ENCODE measurements at regions not wholly inside any gene's neighbourhood (a gene's known extent, or its start where the extent isn't known, plus 50 kb on each side); places are given as distances from the start of the nearest gene placed in this dataset.
"Not testable (repeated sequence)": the region's sequence is repeated elsewhere in the genome, so short reads cannot be mapped to it uniquely, and the experiment has no call there.

DNA sequence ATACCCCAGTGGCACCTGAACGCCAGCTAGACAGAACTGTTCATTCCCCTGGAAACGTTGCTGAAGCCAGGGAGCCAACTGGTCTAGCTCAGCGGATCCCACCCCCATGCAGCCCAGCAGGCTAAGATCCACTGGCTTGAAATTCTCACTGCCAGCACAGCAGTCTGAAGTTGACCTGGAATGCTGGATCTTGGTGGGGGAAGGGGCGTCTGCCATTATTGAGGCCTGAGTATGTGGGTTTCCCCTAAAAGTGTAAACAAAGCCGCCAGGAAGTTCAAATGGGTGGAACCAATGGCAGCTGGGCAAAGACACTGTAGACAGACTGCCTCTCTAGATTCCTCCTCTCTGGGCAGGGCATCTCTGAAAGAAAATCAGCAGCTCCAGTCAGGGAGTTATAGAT lies 213.0 kb downstream of the NKX6-1 start:
- no peak for DNase-seq (ENCODE audit: low read depth, low spot score)

DNA sequence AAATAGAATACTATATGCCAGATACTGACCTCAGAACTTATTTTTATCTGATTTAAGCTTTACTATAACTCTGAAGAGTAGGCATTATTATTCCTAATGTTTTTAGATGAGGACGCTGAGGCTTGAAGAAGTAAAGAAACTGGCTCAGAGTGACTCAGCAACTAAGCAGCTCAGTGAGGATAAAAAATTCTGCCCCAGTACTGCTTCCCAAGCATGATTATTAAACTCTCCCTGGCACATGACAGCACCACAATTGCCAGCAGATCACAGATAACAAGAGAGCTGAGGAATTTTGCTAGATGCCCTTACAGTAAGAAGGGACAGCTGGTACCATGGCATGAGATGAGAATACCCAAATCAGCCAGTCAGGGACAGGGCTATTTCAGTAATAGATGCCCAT lies 219.4 kb downstream of the NKX6-1 start:
- no peak for DNase-seq (ENCODE audit: low read depth, low spot score)

DNA sequence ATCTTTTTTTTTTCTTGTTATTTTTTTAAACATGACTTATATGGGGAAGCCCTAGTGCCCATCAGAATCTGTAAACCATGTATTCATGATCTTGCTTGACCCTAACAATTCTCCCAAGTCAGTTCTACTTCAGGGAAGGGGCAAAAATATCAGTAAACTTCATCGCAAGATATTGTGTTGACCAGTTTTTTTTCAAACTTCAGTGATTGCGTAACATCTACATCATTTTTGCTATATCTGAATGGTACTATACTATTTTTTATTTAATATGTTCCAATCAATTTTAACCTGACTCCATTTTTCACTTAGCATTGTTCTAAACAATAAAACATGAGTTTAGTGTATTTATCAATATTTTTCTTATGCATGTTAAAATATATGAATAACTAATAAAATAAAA lies 221.2 kb downstream of the NKX6-1 start:
- DNase-seq (ENCODE audit: low read depth, low spot score) = no peak

DNA sequence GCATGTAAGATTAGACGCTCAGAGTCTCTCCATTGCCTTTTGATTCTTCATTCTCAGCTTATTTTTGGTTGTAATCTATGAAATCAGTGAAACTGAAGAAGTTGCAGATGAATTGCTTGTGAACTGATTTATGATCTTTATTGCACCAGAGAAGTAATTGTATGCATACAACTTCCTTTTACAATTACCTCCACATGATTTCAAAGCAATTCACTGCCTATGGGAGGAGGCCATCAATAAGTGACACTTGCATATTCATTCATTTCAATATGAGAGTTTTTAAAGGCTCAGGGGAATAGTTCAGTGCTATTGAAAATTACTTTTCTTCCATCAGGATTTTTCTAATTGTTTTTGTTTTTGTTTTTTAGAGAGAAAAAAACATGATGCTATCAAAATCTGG lies 222.3 kb downstream of the NKX6-1 start:
- no peak for DNase-seq (ENCODE audit: low read depth, low spot score)

DNA sequence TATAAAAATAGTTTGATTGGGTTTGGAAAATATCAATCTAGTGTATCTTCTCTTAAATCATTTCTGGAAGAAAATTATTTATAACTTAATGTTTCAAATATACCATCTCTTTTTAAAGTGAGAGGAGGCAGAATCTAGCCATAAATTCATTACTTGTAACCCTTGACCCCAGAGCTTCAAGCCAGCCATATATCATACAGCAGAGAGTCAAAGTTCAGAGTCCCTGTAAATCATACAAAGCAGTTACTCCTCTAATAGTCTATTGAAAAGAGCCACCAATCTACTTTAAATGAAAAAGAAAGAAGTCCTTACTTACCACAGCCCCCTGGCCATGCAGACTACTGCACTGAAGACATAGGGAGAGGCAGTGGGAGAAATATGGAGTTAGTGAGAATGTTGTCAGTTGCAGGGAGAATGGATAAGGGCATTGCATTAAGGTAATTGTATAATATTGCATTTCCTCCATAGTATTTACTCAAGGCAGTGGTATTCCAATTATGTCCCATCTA lies 229.5 kb downstream of the NKX6-1 start:
- DNase-seq (ENCODE audit: low read depth, low spot score) = no peak

DNA sequence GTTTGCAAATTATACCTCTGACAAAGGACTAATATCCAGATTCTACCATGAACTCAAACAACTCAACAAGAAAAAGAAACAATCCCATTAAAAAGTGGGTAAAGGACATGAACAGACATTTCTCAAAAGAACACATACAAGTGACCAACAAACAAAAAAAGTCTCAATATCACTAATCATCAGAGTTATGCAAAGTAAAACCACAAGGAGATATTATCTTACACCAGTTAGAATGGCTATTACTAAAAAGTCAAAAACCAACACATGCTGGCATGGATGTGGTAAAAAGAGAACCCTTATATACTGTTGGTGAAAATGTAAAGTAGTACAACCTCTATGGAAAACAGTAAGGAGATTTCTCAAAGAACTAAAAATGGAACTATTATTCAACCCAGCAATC lies 234.4 kb downstream of the NKX6-1 start:
- DNase-seq (ENCODE audit: low read depth, low spot score) = no peak

DNA sequence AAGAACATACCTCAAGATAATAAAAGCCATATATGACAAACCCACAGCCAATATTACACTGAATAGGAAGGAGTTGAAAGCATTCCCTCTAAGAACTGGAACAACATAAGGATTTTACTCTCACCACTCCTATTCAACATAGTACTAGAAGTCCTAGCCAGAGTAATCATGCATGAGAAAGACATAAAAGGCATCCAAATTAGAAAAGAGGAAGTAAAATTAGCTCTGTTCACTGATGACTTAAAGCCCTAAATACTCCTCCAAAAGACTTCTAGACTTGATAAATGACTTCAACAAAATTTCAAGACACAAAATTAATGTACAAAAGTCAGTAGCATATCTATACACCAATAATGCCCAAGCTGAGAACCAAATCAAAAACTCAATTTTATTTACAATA lies 235.7 kb downstream of the NKX6-1 start:
- DNase-seq (ENCODE audit: low read depth, low spot score) = no peak

DNA sequence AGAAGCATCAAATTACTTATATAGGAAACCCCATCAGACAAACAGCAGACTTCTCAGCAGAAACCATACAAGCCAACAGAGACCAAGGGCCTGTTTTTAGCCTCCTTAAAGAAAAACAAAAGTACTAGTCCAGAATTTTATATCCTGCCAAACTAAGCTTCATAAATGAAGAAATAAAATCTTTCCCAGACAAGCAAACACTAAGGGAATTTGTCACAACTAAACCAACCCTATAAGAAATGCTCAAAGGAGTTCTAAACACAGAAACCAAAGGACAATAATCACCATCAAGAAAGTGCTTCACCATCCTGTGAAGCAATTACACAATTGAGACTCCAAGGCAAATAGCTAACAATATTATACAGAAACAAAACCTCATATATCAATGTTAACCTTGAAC lies 238.6 kb downstream of the NKX6-1 start:
- no peak for DNase-seq (ENCODE audit: low read depth, low spot score)

DNA sequence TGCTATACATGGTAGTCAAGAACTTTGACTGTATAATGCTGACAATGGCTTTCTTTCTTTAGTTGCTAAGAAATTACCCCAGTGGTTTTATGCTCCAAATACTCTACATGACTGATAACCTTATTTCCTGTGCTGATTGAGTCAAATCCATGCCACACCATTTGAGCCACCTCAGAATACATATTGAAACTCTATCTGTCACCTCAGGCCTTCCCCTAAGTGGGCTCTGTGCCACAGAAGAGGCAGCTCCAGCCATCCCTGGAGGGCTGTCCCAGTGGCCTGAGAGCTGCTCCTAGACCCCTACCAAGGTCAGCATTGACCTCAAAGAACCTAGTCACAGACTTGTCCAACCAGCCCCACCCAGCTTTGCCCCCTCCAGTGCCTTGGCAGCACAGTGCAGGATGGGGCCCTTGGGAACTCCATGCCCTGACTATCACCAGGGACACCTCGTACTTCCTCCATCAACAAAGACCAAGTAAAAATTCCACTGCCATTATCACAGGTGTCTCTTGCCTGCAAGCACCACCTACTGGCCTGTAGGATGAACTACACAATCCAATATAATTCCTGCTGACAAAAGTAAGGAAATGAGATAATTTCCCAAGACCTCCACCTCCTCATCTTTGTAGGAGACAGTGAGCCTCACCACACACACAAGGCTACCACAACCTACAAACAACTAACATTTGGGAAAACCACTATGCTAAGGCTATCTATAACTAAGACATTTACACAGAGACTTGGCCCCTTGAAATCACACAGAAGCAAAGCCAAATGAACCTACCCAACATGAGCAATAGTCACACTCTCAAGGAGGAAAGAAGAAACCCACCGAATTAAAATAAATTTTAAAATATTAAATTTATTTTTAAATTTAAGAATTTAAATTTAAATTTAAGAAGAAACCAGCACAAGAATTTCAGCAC lies 239.9 kb downstream of the NKX6-1 start:
- DNase-seq (ENCODE audit: low read depth, low spot score) = no peak

DNA sequence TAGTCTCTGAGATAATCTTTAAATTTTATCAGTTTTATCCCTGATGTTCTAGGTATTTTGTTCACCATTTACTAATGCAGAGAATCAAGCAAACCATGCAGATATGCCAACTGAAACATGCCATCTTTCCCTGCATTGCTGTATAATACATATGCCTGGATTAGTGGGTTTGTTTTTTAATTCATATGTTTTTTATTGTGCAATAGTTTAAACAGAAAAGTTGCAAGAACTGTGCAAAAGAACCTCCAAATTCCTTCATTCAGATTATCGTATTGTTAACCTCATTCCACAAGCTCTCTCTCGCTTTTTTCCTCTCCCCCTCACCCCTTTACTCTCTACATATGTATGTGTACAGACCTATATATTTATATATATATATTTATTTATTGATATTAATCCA lies 244.6 kb downstream of the NKX6-1 start:
- DNase-seq (ENCODE audit: low read depth, low spot score) = no peak

DNA sequence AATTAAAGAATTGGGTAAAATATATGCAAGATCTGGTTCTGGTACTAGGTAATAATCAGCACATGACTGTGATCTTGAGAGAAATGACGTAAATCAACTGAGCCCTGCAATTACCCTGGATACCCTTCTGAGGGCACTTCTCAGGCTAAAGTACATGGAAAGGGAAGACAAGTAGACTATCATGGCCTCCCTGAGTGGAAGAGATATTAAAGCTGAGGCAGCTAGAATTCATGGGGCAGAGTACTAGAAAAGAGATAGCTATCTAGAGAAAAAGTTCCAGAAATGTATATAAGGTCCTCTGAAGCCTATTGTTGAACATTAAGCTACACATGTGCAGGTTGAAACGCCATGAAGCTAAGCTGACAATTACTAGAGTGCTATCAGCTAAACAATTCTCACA lies 249.6 kb downstream of the NKX6-1 start:
- no peak for DNase-seq (ENCODE audit: low read depth, low spot score)

DNA sequence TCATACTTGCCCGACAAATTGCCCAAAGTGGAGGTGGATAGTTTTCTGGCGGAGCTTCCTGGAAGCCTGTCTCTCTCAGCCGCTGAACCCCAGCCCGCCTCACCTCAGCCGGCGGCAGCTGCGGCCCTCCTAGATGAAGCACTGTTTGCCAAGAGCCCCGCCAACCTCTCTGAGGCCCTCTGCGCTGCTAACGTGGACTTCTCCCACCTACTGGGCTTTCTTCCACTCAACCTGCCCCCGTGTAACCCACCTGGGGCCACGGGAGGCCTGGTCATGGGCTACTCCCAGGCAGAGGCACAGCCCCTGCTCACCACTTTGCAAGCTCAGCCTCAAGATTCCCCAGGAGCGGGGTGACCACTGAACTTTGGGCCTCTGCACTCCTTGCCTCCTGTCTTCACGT lies 254.1 kb downstream of the NKX6-1 start:
- DNase-seq (ENCODE audit: low read depth, low spot score) = not testable (repeated sequence)

DNA sequence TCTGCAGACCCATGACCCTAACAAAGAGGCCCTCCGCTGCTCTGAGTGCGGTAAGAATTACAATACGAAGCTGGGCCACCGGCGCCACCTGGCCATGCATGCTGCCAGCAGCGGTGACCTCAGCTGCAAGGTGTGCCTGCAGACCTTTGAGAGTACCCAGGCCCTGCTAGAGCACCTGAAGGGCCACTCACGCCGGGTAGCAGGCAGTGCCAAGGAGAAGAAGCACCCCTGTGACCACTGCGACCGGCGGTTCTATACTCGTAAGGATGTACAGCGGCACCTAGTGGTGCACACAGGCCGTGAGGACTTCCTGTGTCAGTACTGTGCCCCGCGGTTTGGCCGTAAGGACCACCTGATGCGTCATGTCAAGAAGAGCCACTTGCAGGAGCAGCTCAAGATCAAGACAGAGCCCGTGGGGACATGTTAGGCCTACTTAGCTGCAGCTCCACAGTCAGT lies 254.7 kb downstream of the NKX6-1 start:
- not testable (repeated sequence) for DNase-seq (ENCODE audit: low read depth, low spot score)

DNA sequence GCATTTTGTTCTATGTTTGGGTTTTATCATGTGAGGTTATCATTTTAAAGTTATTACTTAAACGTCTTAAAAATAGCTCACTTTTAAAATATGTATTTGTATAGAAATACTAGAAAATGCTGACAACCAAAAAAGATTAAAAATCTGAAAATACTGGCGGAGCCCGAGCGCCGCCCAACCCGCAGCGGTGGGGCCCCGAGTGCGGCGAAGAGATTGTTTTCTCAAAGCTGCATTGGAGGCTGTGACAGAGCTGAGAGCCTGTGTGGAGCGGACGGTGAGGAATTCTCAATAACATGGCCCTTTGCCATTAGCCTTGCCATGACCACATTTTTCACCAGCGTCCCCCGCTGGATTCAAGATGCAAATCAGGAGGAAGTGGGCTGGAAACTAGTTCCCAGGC lies 255.4 kb downstream of the NKX6-1 start:
- no peak for DNase-seq (ENCODE audit: low read depth, low spot score)

DNA sequence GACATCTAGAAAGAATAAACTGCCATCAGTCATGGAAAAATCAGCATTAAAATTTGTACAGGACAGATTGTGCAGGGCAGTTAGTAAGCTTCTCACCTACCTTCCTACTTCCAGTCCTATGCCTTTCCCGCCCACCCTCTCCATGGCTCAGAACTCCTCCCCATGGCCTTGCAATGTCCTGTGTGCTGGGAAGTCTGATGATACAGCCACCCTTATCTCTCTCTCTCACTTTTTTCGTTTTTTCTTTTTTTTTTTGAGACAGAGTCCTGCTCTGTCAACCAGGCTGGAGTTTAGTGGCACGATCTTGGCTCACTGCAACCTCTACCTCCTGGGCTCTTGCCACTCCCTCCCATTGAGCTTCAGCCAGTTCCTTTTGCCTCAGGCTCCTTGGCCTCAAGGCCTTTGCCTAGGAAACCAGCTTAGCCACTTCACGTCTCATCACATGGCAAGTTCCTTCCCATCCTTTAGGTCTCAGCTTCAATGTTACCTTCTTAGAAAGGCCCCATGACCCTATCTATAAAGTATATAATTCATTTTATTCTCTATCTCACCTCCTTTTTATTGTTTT lies 259.7 kb downstream of the NKX6-1 start:
- DNase-seq (ENCODE audit: low read depth, low spot score) = no peak

DNA sequence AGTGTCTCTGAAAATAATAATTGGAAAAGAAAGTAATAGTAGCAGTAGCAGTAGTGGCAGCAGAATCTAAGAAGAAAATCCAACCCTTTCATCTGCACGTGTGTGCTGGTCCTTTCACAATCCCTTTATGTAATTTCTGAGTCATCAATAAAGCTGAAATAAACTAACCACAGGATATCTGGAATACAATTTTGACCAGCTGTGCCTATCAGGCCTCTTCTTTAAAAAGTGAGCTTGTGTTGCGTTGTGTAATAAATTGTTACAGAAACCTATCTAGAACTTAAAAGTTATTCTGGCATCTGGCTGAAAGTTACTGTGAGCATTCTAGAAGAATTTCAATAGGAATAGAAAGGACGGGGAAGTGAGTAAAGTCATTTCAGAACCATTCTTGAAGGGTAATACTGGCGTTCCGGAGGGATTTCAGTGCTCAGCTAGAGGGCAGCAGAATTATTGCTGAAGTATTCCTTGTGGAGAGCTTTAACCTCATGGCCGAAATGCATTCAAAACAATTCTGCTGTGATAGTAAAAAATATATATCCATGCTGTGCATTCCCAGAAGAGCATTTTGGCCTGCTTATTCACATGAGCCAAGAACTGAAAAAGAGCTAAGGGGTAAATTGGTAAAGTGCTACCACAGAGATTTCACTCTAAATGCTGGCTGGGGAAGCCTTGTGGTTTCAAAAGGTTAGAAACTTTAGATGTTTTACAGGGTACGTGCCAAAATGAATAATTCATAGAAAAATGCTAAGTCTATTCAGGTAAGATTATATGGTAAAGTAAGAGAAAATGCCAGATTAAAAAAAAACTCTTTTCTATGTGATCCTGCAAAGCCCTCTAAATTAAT lies 260.6 kb downstream of the NKX6-1 start:
- DNase-seq (ENCODE audit: low read depth, low spot score) = peak; percentile 66

DNA sequence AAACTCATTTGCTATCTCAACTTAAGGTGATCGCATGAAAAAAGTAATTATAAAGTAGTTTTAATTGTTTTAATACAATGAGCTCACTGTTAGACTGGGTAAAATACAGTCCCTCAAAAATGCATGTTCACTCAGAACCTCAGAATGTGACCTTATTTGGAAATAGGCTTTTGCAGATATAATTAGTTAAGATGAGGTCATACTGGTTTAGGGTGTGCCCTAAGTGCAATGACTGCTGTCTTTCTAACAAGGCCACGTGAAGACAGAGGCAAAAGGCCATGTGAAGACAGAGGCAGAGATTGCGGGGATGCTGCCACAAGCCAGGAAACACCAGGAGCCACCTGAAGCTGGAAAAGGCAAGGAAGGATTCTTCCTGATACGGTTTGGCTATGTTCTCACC lies 262.1 kb downstream of the NKX6-1 start:
- DNase-seq (ENCODE audit: low read depth, low spot score) = no peak

DNA sequence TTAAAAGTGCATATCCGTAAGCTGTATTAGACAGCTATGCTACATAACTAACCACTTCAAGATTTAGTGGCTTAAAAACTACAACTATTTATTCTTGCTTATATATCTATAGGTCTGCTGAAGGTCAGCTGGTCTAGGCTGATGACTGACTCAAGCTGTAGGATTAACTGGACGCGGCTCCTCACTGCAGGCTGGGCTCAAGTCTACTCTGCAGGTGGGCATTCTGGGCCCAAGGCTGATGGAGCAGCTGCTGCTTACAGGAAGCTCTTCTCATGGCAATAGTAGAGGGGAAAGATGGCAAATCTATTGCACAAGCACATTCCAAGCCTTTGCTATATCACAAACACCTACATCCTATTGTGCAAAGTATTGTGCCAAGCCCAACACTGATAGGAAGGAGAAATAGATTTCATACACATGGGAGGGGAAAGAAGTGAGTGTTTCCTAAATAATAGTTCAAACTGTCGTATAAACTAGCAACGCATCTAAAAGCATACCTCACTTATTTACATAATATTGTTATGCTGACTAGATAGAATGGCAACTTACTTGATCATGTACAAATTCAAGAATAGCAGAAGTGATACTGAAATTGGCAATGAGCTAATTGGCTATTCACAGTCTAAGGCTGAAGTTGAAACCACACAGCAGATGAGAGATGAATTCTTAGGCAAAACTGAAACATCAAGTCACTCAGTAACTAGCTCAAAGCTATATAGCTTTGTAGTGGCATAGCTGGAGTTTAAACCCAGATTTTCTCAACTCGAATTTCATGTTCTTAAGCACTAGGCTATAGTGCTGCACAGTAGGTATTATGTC lies 263.8 kb downstream of the NKX6-1 start:
- DNase-seq (ENCODE audit: low read depth, low spot score) = no peak

DNA sequence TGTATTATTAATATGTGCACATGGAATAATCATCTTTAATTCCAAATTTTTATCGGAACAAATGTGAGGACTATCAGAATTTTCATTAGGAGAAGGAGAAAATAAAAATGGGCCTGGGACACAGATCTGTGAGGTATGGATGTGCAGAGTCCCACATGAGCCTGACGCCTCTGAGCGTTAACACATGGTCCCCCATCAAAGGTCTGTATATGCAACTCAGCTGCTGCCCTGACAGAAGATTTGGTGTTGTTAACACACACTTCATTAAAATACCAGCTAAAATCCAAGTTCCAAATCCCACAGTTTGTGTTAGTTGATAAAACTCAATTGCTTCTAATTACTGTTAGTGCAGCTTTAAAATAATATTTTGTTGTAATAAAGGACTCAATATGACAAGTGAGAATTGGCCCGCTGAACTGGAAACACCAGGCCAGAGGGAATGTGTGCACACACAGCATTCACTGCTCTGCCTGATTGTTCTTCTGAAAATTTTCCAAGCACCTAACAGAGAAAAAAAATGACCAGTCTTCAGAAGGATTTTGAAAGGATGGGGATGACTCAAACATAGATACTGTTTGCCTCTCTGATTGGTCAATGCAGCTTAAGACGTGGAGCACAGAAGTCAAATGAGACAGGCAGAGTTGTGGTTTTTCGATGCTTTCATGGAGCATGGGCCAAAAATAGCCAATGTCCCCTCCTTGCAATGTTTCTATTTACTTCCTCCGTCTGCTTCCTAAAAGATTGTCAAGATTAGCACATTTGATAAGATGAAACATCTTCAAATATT lies 266.6 kb downstream of the NKX6-1 start:
- DNase-seq (ENCODE audit: low read depth, low spot score) = no peak

DNA sequence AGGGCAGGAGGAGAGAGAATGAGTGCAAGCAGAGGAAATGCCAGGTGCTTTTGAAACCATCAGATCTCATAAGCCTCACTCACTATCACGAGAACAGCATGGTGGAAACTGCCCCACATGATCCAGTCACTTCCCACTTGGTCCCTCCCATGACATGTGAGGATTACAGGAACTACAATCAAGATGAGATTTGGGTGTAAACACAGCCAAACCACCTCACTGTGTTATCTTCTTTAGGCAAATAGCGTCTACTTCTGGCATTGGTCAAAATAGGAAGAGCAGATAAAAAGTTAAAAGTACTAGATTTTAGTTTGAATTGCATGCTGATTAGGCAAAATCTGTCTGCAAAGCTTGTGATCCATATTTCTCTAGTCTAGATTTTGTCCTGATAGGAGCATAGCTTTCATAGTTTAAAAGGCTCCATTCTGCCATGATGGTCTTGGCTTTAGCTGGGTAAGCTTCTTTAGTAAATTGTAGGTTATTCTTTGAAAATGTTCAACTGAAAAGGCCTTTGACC lies 267.5 kb downstream of the NKX6-1 start:
- no peak for DNase-seq (ENCODE audit: low read depth, low spot score)

Measured in brain pericyte (primary cell).